HUES48 (cell line): ENCODE measurements at regions not wholly inside any gene's neighbourhood (a gene's known extent, or its start where the extent isn't known, plus 50 kb on each side); places are given as distances from the start of the nearest gene placed in this dataset.
"Not testable (repeated sequence)": the region's sequence is repeated elsewhere in the genome, so short reads cannot be mapped to it uniquely, and the experiment has no call there.

Experiments used
- H3K27ac ChIP-seq: one replicate; pipeline ENCODE4 v1.7.0; 2013; ENCODE audit warnings: low read depth, low read length, inconsistent platforms
- H3K27me3 ChIP-seq: 2 replicates; pipeline ENCODE4 v1.6.1; 2013; ENCODE audit warnings: mild to moderate bottlenecking, low read length; ENCODE audit not compliant: control insufficient read depth, insufficient read depth
- H3K36me3 ChIP-seq: 2 replicates; pipeline ENCODE4 v1.6.1; 2013; ENCODE audit warnings: low read length; ENCODE audit not compliant: control insufficient read depth, insufficient read depth
- H3K4me1 ChIP-seq: 2 replicates; pipeline ENCODE4 v1.6.1; 2013; ENCODE audit warnings: mild to moderate bottlenecking, low read length; ENCODE audit not compliant: control insufficient read depth, insufficient read depth
- H3K4me3 ChIP-seq: 2 replicates; pipeline ENCODE4 v1.5.1; 2013; ENCODE audit warnings: mild to moderate bottlenecking, low read depth, low read length
- H3K9ac ChIP-seq: 2 replicates; pipeline ENCODE4 v1.6.1; 2013; ENCODE audit warnings: mild to moderate bottlenecking, low read depth, low read length, moderate library complexity
- H3K9me3 ChIP-seq: 2 replicates; pipeline ENCODE4 v1.6.1; 2013; ENCODE audit warnings: low read length; ENCODE audit not compliant: control insufficient read depth, insufficient read depth

GRCh38 chr6:140354296-140354695 is 979.8 kb upstream of the CITED2 start:
- H3K27ac ChIP-seq = no peak overlapping the region
- H3K4me3 ChIP-seq = no peak overlapping the region
- no peaks in the 10 kb centered on the region for H3K36me3 ChIP-seq
- H3K27me3 ChIP-seq = no peaks in the 10 kb centered on the region
- H3K9ac ChIP-seq = no peak overlapping the region
- no peaks in the 10 kb centered on the region for H3K9me3 ChIP-seq
- H3K4me1 ChIP-seq = peaks cover 13% of the 10 kb centered on the region

DNA sequence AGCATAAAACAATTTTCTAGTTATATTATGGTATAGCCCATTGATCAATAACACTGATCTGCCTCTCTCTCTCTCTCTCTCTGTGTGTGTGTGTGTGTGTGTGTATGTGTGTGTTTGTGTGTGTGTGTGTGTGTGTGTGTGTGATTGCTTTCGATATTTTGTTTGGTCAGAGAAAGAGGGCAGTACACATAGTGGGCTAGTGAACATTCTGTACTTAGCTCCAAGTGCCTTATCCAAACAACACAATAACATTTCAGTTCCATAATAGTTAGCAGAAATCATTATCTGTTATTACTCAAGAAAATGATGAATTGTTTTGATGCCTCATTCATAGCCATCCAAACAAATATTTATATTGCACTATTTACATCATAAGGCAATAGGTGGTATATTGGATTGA is 979.1 kb upstream of the CITED2 start:
- no peak overlapping the region for H3K27ac ChIP-seq
- H3K4me3 ChIP-seq = no peak overlapping the region
- no peak overlapping the region for H3K9ac ChIP-seq
- no peaks in the 10 kb centered on the region for H3K36me3 ChIP-seq
- no peaks in the 10 kb centered on the region for H3K27me3 ChIP-seq
- peaks cover 13% of the 10 kb centered on the region for H3K4me1 ChIP-seq
- H3K9me3 ChIP-seq = no peaks in the 10 kb centered on the region

- Histone ChIP-seq H3K27me3 (no peaks in the 10 kb centered on the region), H3K9me3 (no peaks in the 10 kb centered on the region), H3K4me1 (peaks cover 11% of the 10 kb centered on the region), H3K4me3 (no peak overlapping the region), H3K9ac (no peak overlapping the region), H3K27ac (no peak overlapping the region), H3K36me3 (no peaks in the 10 kb centered on the region)
Measured at GRCh38 chr6:140346428-140346827, 972.0 kb upstream of the CITED2 start.

- Histone ChIP-seq H3K4me1 (peaks cover 6% of the 10 kb centered on the region; the same call in 1 of the 2 replicates), H3K9me3 (peaks cover 2% of the 10 kb centered on the region), H3K4me3 (no peak overlapping the region), H3K27ac (no peak overlapping the region), H3K27me3 (no peaks in the 10 kb centered on the region), H3K36me3 (no peaks in the 10 kb centered on the region), H3K9ac (no peak overlapping the region)
Measured at GRCh38 chr6:140345935-140346334, 971.5 kb upstream of the CITED2 start.

- H3K9me3 ChIP-seq = peaks cover 16% of the 10 kb centered on the region
- no peaks in the 10 kb centered on the region for H3K27me3 ChIP-seq
- no peak overlapping the region for H3K27ac ChIP-seq
- no peaks in the 10 kb centered on the region; the same call in 1 of the 2 replicates for H3K4me1 ChIP-seq
- H3K4me3 ChIP-seq = no peak overlapping the region
- no peaks in the 10 kb centered on the region for H3K36me3 ChIP-seq
- no peak overlapping the region for H3K9ac ChIP-seq
Measured at GRCh38 chr6:140344142-140344913, 969.9 kb upstream of the CITED2 start.

- H3K9ac ChIP-seq = no peak overlapping the region
- H3K27ac ChIP-seq = no peak overlapping the region
- no peaks in the 10 kb centered on the region; the same call in 1 of the 2 replicates for H3K4me1 ChIP-seq
- H3K36me3 ChIP-seq = no peaks in the 10 kb centered on the region
- H3K9me3 ChIP-seq = peaks cover 21% of the 10 kb centered on the region
- H3K4me3 ChIP-seq = no peak overlapping the region
- H3K27me3 ChIP-seq = no peaks in the 10 kb centered on the region
Measured at GRCh38 chr6:140343128-140343527, 968.7 kb upstream of the CITED2 start.

DNA sequence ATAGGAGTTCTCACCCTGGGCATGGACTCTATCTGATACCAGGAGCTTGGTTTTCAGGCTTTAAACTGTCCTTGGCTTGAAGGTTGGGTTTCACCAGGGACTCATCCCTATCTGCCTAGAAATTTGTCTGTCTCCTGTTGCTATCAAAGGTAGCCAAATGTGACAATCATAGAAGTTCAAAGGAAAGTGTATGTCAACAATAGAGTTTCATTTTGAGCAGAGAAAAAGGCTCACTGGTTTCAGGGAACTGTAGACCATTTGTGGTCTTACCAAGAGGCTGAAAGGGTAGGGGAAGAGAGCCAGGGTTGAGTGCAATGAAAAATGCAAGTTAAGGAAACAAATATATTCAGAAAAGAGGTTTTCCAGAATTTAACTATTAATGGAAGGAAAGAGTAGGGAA is 966.8 kb upstream of the CITED2 start:
- no peaks in the 10 kb centered on the region for H3K27me3 ChIP-seq
- no peak overlapping the region for H3K9ac ChIP-seq
- peaks cover 24% of the 10 kb centered on the region for H3K9me3 ChIP-seq
- H3K4me3 ChIP-seq = no peak overlapping the region
- no peak overlapping the region for H3K27ac ChIP-seq
- no peaks in the 10 kb centered on the region for H3K36me3 ChIP-seq
- H3K4me1 ChIP-seq = no peaks in the 10 kb centered on the region

GRCh38 chr6:140340795-140341194 is 966.3 kb upstream of the CITED2 start:
- no peaks in the 10 kb centered on the region for H3K27me3 ChIP-seq
- H3K4me1 ChIP-seq = no peaks in the 10 kb centered on the region
- H3K4me3 ChIP-seq = no peak overlapping the region
- no peak overlapping the region for H3K9ac ChIP-seq
- no peaks in the 10 kb centered on the region for H3K36me3 ChIP-seq
- no peak overlapping the region for H3K27ac ChIP-seq
- peaks cover 24% of the 10 kb centered on the region for H3K9me3 ChIP-seq

DNA sequence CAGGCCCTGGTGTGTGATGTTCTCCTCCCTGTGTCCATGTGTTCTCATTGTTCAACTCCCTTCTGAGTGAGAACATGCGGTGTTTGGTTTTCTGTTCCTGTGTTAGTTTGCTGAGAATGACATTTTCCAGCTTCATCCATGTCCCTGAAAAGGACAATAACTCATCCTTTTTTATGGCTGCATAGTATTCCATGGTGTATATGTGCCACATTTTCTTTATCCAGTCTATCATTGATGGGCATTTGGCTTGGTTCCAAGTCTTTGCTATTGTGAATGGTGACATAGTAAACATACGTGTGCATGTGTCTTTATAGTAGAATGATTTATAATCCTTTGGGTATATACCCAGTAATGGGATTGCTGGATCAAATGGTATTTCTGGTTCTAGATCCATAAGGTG is 964.6 kb upstream of the CITED2 start:
- H3K27me3 ChIP-seq, H3K4me1 ChIP-seq, H3K9ac ChIP-seq, H3K27ac ChIP-seq, H3K4me3 ChIP-seq, H3K36me3 ChIP-seq: not testable (repeated sequence)
- H3K9me3 ChIP-seq = peaks cover 24% of the 10 kb centered on the region

- Histone ChIP-seq H3K27me3 (no peaks in the 10 kb centered on the region), H3K36me3 (no peaks in the 10 kb centered on the region), H3K9me3 (peaks cover 14% of the 10 kb centered on the region; the same call in 1 of the 2 replicates), H3K9ac (no peak overlapping the region), H3K4me3 (no peak overlapping the region), H3K4me1 (peaks cover 9% of the 10 kb centered on the region), H3K27ac (no peak overlapping the region)
Measured at GRCh38 chr6:140321891-140322290, 947.4 kb upstream of the CITED2 start.

DNA sequence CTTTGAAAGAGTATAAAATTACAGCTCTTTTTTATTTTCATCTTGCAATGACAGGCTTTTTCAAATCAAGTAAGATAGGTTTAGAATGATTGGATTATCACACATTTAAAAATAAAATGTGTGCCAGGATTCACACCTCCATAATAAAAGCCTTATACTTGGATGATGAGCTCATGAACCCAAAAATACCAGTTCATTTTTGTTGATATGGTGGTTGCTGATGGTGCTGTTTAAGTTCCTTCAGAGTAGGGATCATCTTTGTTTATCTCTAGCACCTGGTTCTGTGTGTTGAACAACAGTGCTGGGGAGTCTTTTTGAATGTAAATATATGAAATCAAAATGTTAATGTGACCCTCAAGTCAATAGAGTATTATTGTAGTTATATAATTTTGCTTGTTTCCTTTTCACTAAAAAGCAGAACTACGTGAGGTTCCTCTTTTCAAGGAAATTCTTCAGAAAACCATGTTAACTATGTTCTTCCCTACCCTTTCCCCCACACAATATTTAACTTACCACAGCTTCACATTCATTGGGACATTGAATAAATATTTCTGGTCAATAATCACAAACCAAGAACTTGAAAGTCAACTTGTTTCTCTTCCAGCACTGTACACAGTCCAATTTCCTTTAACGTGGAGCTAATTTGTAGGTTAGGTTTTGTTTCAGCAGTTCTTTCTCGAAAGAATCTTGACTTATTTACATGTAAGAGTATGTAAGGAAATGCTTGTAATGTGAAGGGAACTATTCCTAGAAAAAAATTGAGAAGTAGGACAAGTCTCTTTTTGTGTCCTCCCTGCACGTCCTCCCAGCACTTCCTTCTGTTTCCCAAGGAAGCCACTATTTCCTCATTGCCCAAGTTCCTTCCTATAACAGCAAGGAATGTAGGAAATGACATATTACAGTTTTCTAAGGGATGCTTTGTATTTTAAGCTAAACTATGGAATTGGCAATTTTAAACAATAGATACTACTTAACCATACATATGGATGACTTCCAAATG is 945.9 kb upstream of the CITED2 start:
- no peak overlapping the region for H3K9ac ChIP-seq
- no peak overlapping the region for H3K27ac ChIP-seq
- no peaks in the 10 kb centered on the region; the same call in 1 of the 2 replicates for H3K9me3 ChIP-seq
- no peaks in the 10 kb centered on the region for H3K27me3 ChIP-seq
- peaks cover 9% of the 10 kb centered on the region for H3K4me1 ChIP-seq
- H3K36me3 ChIP-seq = no peaks in the 10 kb centered on the region
- no peak overlapping the region for H3K4me3 ChIP-seq
